ENCODE measurements at regions not wholly inside any gene's neighbourhood (a gene's known extent, or its start where the extent isn't known, plus 50 kb on each side); places are given as distances from the start of the nearest gene placed in this dataset.

- Mint-ChIP-seq H3K9me3 (no peaks in the 10 kb centered on the region), H3K4me3 (no peak overlapping the region), H3K4me1 (peaks cover 11% of the 10 kb centered on the region), H3K27ac (no peak overlapping the region), H3K36me3 (no peaks in the 10 kb centered on the region), H3K27me3 (peaks cover 19% of the 10 kb centered on the region)
- peak; percentile 45 for ATAC-seq
These were observed 68.0 kb upstream of the TRPM1 start for GRCh38 chr15:31169558-31169957.

DNA sequence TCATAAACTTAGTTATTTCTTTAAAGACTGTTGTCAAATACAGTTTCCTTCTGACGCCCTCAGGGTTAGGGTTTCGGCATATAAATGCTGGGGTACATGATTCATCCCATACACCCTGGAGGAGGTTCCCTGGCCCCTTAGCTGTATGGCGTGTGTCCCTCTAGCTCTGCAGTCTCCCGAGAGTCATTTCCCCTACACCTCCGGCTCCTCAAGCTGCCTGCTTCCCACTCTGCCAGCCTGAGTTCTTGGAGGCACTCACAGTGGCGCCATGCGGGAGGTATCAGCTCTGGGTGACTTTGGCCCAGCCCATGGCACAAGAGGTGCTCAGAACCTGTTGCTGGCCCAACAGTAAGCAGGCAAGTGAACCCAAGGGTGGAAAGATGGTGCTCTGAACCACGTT, 70.2 kb upstream of the TRPM1 start:
- H3K27me3 Mint-ChIP-seq = peaks cover 16% of the 10 kb centered on the region

GRCh38 chr15:31172606-31173005, 71.1 kb upstream of the TRPM1 start:
- Mint-ChIP-seq H3K36me3 (no peaks in the 10 kb centered on the region), H3K9me3 (no peaks in the 10 kb centered on the region), H3K4me1 (peaks cover 14% of the 10 kb centered on the region), H3K27ac (no peak overlapping the region), H3K27me3 (peaks cover 15% of the 10 kb centered on the region), H3K4me3 (no peak overlapping the region)
- no peak for ATAC-seq

More for the DNA sequence above, 70.2 kb upstream of the TRPM1 start:
- peaks cover 16% of the 10 kb centered on the region for H3K4me1 Mint-ChIP-seq
- no peaks in the 10 kb centered on the region for H3K36me3 Mint-ChIP-seq
- no peak overlapping the region for H3K4me3 Mint-ChIP-seq
- no peak for ATAC-seq
- H3K27ac Mint-ChIP-seq = no peak overlapping the region
- H3K9me3 Mint-ChIP-seq = no peaks in the 10 kb centered on the region

GRCh38 chr15:31173790-31174450, 72.4 kb upstream of the TRPM1 start:
- peaks cover 2% of the 10 kb centered on the region for H3K27me3 Mint-ChIP-seq
- H3K9me3 Mint-ChIP-seq = no peaks in the 10 kb centered on the region
- no peak overlapping the region for H3K27ac Mint-ChIP-seq
- H3K4me1 Mint-ChIP-seq = peaks cover 5% of the 10 kb centered on the region
- no peaks in the 10 kb centered on the region for H3K36me3 Mint-ChIP-seq
- ATAC-seq = no peak
- H3K4me3 Mint-ChIP-seq = no peak overlapping the region

GRCh38 chr15:31175484-31175883, 74.0 kb upstream of the TRPM1 start:
- no peak overlapping the region for H3K4me3 Mint-ChIP-seq
- no peak for ATAC-seq
- peaks cover 6% of the 10 kb centered on the region for H3K9me3 Mint-ChIP-seq

DNA sequence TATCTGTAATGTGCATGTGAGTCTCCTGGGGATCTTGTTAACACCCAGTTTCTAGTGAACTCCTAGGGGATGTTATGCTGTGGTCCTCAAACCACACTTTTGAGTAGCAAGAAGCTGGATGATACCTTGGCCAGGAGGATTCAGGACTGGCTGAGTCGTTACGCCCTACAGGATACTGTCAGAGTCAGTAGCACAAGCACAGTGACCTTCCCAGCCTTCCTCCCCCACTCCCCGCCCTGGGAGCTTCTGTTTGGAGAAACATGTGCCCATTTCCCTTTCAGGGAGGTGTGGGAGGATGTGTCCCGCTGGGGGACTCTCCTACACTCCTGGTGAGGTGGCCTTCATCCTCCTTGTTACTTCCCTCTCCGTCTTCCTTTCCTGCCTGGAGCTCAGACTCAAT, 76.4 kb upstream of the TRPM1 start:
- H3K27me3 Mint-ChIP-seq = peaks cover 7% of the 10 kb centered on the region
- ATAC-seq = no peak
- H3K4me1 Mint-ChIP-seq = peaks cover 5% of the 10 kb centered on the region
- H3K9me3 Mint-ChIP-seq = peaks cover 8% of the 10 kb centered on the region
- H3K36me3 Mint-ChIP-seq = no peaks in the 10 kb centered on the region
- no peak overlapping the region for H3K27ac Mint-ChIP-seq
- no peak overlapping the region for H3K4me3 Mint-ChIP-seq

More at GRCh38 chr15:31175484-31175883, 74.0 kb upstream of the TRPM1 start:
- Mint-ChIP-seq H3K4me1 (peaks cover 5% of the 10 kb centered on the region), H3K36me3 (no peaks in the 10 kb centered on the region), H3K27ac (no peak overlapping the region), H3K27me3 (no peaks in the 10 kb centered on the region)

DNA sequence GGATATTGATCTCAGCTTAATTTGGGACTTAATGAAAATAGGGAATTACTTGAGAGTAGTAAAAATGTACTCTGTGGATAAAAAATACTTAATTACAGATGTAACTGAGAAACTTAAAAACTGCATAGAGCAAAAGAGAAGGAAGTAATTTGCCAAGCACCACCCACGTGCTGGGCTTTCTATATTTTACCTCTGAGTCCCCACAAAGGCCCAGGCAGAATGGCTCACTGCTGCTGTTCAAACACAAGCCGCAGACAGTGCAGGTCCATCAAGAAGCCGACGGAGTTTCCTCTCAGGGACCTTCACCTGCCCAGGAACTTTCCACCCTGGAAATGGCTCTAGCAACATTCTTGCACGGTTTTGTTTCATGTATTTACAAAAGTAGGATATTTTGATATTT, 77.2 kb upstream of the TRPM1 start:
- no peak overlapping the region for H3K27ac Mint-ChIP-seq
- peaks cover 8% of the 10 kb centered on the region for H3K9me3 Mint-ChIP-seq
- no peak overlapping the region for H3K4me3 Mint-ChIP-seq

GRCh38 chr15:31179693-31180092, 78.2 kb upstream of the TRPM1 start:
- no peak for ATAC-seq
- Mint-ChIP-seq H3K9me3 (peaks cover 8% of the 10 kb centered on the region), H3K27me3 (peaks cover 7% of the 10 kb centered on the region), H3K4me3 (no peak overlapping the region), H3K27ac (no peak overlapping the region), H3K4me1 (peaks cover 5% of the 10 kb centered on the region), H3K36me3 (no peaks in the 10 kb centered on the region)

More for the DNA sequence above, 77.2 kb upstream of the TRPM1 start:
- Mint-ChIP-seq H3K27me3 (peaks cover 7% of the 10 kb centered on the region), H3K4me1 (peaks cover 5% of the 10 kb centered on the region), H3K36me3 (no peaks in the 10 kb centered on the region)
- no peak for ATAC-seq

DNA sequence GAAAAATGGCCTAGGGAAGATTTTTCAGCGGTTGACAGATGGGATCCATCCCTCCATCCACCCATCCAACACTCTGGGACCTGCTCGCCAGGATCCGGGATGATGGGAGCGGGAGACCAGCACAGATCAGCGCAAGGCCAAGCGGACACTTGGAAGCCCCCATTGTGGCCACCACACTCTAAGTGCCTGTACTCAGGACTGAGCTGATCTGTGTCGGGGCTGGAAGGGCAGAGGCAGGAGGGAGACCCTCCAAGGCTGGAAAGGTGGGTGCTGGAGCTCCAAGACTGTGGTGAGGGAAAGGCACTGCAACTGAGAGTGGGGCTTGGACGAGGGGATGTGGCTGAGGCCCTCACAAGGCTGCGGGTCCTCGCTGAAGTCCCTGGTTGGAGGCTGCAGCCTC, 91.8 kb upstream of the TRPM1 start:
- H3K27me3 Mint-ChIP-seq = peaks cover 16% of the 10 kb centered on the region
- no peak overlapping the region for H3K4me3 Mint-ChIP-seq
- H3K36me3 Mint-ChIP-seq = peaks cover 16% of the 10 kb centered on the region
- H3K27ac Mint-ChIP-seq = no peak overlapping the region
- peaks cover 11% of the 10 kb centered on the region for H3K4me1 Mint-ChIP-seq
- H3K9me3 Mint-ChIP-seq = peaks cover 12% of the 10 kb centered on the region
- no peak for ATAC-seq

- Mint-ChIP-seq H3K4me3 (no peak overlapping the region), H3K27me3 (peaks cover 9% of the 10 kb centered on the region), H3K9me3 (peaks cover 2% of the 10 kb centered on the region), H3K27ac (no peak overlapping the region), H3K36me3 (no peaks in the 10 kb centered on the region), H3K4me1 (peaks cover 37% of the 10 kb centered on the region)
- no peak for ATAC-seq
These were observed 94.3 kb upstream of the TRPM1 start for GRCh38 chr15:31195871-31196270.

- peaks cover 44% of the 10 kb centered on the region for H3K4me1 Mint-ChIP-seq
- peak overlapping the region; percentile 76 for H3K27ac Mint-ChIP-seq
- ATAC-seq = peak; percentile 86
These were observed 96.2 kb upstream of the TRPM1 start for GRCh38 chr15:31197497-31198414.

DNA sequence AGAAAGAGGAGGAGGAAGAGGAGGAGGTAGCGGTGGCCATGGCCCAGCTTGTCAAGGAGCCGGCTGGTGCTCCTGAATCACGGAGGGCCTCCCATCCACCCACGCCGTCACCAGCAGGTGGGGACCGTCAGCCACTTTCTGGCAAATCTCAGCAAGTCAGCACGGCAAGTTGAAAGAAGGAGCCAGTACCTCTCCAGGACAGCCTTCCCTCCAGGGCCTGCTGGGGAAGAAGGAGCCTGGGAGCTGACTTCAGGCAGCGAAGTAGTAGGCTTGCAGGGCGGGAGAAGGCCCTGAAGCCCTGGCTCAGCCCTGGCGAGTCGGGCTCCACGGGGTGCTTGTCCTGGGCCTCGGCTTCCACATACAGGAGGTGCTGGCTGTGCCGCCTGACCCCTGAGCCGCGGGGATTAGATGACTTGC, 99.2 kb upstream of the TRPM1 start:
- Mint-ChIP-seq H3K4me3 (no peak overlapping the region), H3K27me3 (peaks cover 9% of the 10 kb centered on the region), H3K36me3 (no peaks in the 10 kb centered on the region), H3K9me3 (peaks cover 2% of the 10 kb centered on the region), H3K4me1 (peaks cover 44% of the 10 kb centered on the region), H3K27ac (peak overlapping the region; percentile 76)
- ATAC-seq = peak; percentile 70

More at GRCh38 chr15:31197497-31198414, 96.2 kb upstream of the TRPM1 start:
- no peaks in the 10 kb centered on the region for H3K36me3 Mint-ChIP-seq
- peaks cover 2% of the 10 kb centered on the region for H3K9me3 Mint-ChIP-seq
- peaks cover 9% of the 10 kb centered on the region for H3K27me3 Mint-ChIP-seq
- peak overlapping the region; percentile 60 for H3K4me3 Mint-ChIP-seq

GRCh38 chr15:31202953-31203352, 101.4 kb upstream of the TRPM1 start:
- no peak overlapping the region for H3K4me3 Mint-ChIP-seq
- peaks cover 2% of the 10 kb centered on the region for H3K9me3 Mint-ChIP-seq
- no peak overlapping the region for H3K27ac Mint-ChIP-seq
- no peaks in the 10 kb centered on the region for H3K36me3 Mint-ChIP-seq
- no peak for ATAC-seq
- H3K4me1 Mint-ChIP-seq = peaks cover 36% of the 10 kb centered on the region
- H3K27me3 Mint-ChIP-seq = peaks cover 9% of the 10 kb centered on the region

- H3K27me3 Mint-ChIP-seq = peaks cover under 1% of the 10 kb centered on the region
- H3K27ac Mint-ChIP-seq = no peak overlapping the region
- no peaks in the 10 kb centered on the region for H3K9me3 Mint-ChIP-seq
- ATAC-seq = no peak
- H3K36me3 Mint-ChIP-seq = no peaks in the 10 kb centered on the region
- H3K4me1 Mint-ChIP-seq = peaks cover 26% of the 10 kb centered on the region
- no peak overlapping the region for H3K4me3 Mint-ChIP-seq
These were observed 102.5 kb upstream of the TRPM1 start for GRCh38 chr15:31203999-31204398.

- H3K36me3 Mint-ChIP-seq = no peaks in the 10 kb centered on the region
- H3K4me1 Mint-ChIP-seq = peaks cover 3% of the 10 kb centered on the region
- no peak for ATAC-seq
- no peaks in the 10 kb centered on the region for H3K9me3 Mint-ChIP-seq
- no peak overlapping the region for H3K27ac Mint-ChIP-seq
- H3K4me3 Mint-ChIP-seq = no peak overlapping the region
- no peaks in the 10 kb centered on the region for H3K27me3 Mint-ChIP-seq
These were observed 105.1 kb upstream of the TRPM1 start for GRCh38 chr15:31206386-31207181.
